Skeletal muscle satellite cell (primary cell): ENCODE measurements at regions not wholly inside any gene's neighbourhood (a gene's known extent, or its start where the extent isn't known, plus 50 kb on each side); places are given as distances from the start of the nearest gene placed in this dataset.
"Not testable (repeated sequence)": the region's sequence is repeated elsewhere in the genome, so short reads cannot be mapped to it uniquely, and the experiment has no call there.

ENCODE experiments used
- H3K27me3 ChIP-seq: 2 replicates; pipeline ENCODE4 v1.7.0; 2013; ENCODE audit warnings: low read length; ENCODE audit not compliant: control insufficient read depth, insufficient read depth
- H3K36me3 ChIP-seq: 2 replicates; pipeline ENCODE4 v1.7.0; 2013; ENCODE audit warnings: mild to moderate bottlenecking, control low read depth, low read length; ENCODE audit not compliant: insufficient read depth
- H3K4me1 ChIP-seq: 2 replicates; pipeline ENCODE4 v1.7.0; 2013; ENCODE audit warnings: low read length; ENCODE audit not compliant: control insufficient read depth, insufficient read depth
- H3K4me2 ChIP-seq: 2 replicates; pipeline ENCODE4 v1.7.0; 2013; ENCODE audit warnings: mild to moderate bottlenecking, low read length
- H3K4me3 ChIP-seq: 2 replicates; pipeline ENCODE4 v1.7.0; 2013; ENCODE audit warnings: low read length
- H3K9ac ChIP-seq: 2 replicates; pipeline ENCODE4 v1.7.0; 2013; ENCODE audit warnings: mild to moderate bottlenecking, low read depth, low read length, moderate library complexity
- H3K9me3 ChIP-seq: replicated peaks from 2 replicates; pipeline ENCODE4 v1.7.0; 2013; ENCODE audit warnings: mild to moderate bottlenecking, control low read depth, low read length

GRCh38 chr2:61753512-61753911, 100.3 kb downstream of the FAM161A start:
- no peaks in the 10 kb centered on the region for H3K27me3 ChIP-seq
- peaks cover 2% of the 10 kb centered on the region for H3K4me1 ChIP-seq
- no peak overlapping the region for H3K4me3 ChIP-seq
- H3K9ac ChIP-seq, result no peak overlapping the region
- no peak overlapping the region for H3K4me2 ChIP-seq
- H3K36me3 ChIP-seq, result no peaks in the 10 kb centered on the region
- H3K9me3 ChIP-seq, result no peaks in the 10 kb centered on the region

- no peaks in the 10 kb centered on the region for H3K4me1 ChIP-seq
- H3K27me3 ChIP-seq, result no peaks in the 10 kb centered on the region
- H3K9me3 ChIP-seq, result no peaks in the 10 kb centered on the region
- H3K9ac ChIP-seq, result no peak overlapping the region
- H3K4me2 ChIP-seq, result no peak overlapping the region
- no peak overlapping the region for H3K4me3 ChIP-seq
- no peaks in the 10 kb centered on the region for H3K36me3 ChIP-seq
Observed at GRCh38 chr2:61750624-61751023, 103.2 kb downstream of the FAM161A start.

- Histone ChIP-seq H3K27me3 (no peaks in the 10 kb centered on the region), H3K9ac (no peak overlapping the region), H3K4me2 (no peak overlapping the region), H3K4me3 (no peak overlapping the region), H3K9me3 (no peaks in the 10 kb centered on the region), H3K4me1 (no peaks in the 10 kb centered on the region), H3K36me3 (no peaks in the 10 kb centered on the region)
Observed at GRCh38 chr2:61742955-61743354, 110.9 kb downstream of the FAM161A start.

- peaks cover 3% of the 10 kb centered on the region for H3K4me1 ChIP-seq
Observed at GRCh38 chr2:61737841-61738240, 116.0 kb downstream of the FAM161A start.

GRCh38 chr2:61736953-61737352, 116.9 kb downstream of the FAM161A start:
- no peak overlapping the region for H3K4me2 ChIP-seq
- no peaks in the 10 kb centered on the region for H3K27me3 ChIP-seq
- H3K4me3 ChIP-seq, result no peak overlapping the region
- no peak overlapping the region for H3K9ac ChIP-seq
- H3K4me1 ChIP-seq, result peaks cover 3% of the 10 kb centered on the region
- no peaks in the 10 kb centered on the region for H3K9me3 ChIP-seq
- H3K36me3 ChIP-seq, result no peaks in the 10 kb centered on the region

More at GRCh38 chr2:61737841-61738240, 116.0 kb downstream of the FAM161A start:
- no peak overlapping the region for H3K4me3 ChIP-seq
- no peak overlapping the region for H3K4me2 ChIP-seq
- no peaks in the 10 kb centered on the region for H3K27me3 ChIP-seq
- H3K36me3 ChIP-seq, result no peaks in the 10 kb centered on the region
- no peak overlapping the region for H3K9ac ChIP-seq
- no peaks in the 10 kb centered on the region for H3K9me3 ChIP-seq

- Histone ChIP-seq H3K27me3 (no peaks in the 10 kb centered on the region), H3K4me2 (no peak overlapping the region), H3K9ac (no peak overlapping the region), H3K4me3 (no peak overlapping the region), H3K4me1 (peaks cover 3% of the 10 kb centered on the region), H3K9me3 (no peaks in the 10 kb centered on the region), H3K36me3 (no peaks in the 10 kb centered on the region)
Observed at GRCh38 chr2:61733563-61733962, 120.3 kb downstream of the FAM161A start.

GRCh38 chr2:61732787-61733186, 121.1 kb downstream of the FAM161A start:
- H3K9ac ChIP-seq, result no peak overlapping the region
- H3K9me3 ChIP-seq, result no peaks in the 10 kb centered on the region
- no peaks in the 10 kb centered on the region for H3K36me3 ChIP-seq
- H3K4me1 ChIP-seq, result peaks cover 3% of the 10 kb centered on the region
- no peak overlapping the region for H3K4me3 ChIP-seq
- no peak overlapping the region for H3K4me2 ChIP-seq
- H3K27me3 ChIP-seq, result no peaks in the 10 kb centered on the region

- H3K4me3 ChIP-seq, result no peak overlapping the region
- H3K4me1 ChIP-seq, result no peaks in the 10 kb centered on the region
- no peaks in the 10 kb centered on the region for H3K27me3 ChIP-seq
Observed at GRCh38 chr2:61727746-61728145, 126.1 kb downstream of the FAM161A start.

GRCh38 chr2:61726456-61727209, 127.2 kb downstream of the FAM161A start:
- Histone ChIP-seq H3K9ac (no peak overlapping the region), H3K4me2 (no peak overlapping the region), H3K36me3 (no peaks in the 10 kb centered on the region), H3K4me1 (no peaks in the 10 kb centered on the region), H3K4me3 (no peak overlapping the region), H3K27me3 (no peaks in the 10 kb centered on the region), H3K9me3 (no peaks in the 10 kb centered on the region)

More at GRCh38 chr2:61727746-61728145, 126.1 kb downstream of the FAM161A start:
- H3K4me2 ChIP-seq, result no peak overlapping the region
- no peaks in the 10 kb centered on the region for H3K9me3 ChIP-seq
- no peak overlapping the region for H3K9ac ChIP-seq
- H3K36me3 ChIP-seq, result no peaks in the 10 kb centered on the region

GRCh38 chr2:61723364-61723763, 130.5 kb downstream of the FAM161A start:
- not testable (repeated sequence) for H3K4me1 ChIP-seq, H3K27me3 ChIP-seq, H3K9me3 ChIP-seq, H3K36me3 ChIP-seq, H3K4me2 ChIP-seq, H3K4me3 ChIP-seq, H3K9ac ChIP-seq

GRCh38 chr2:61722800-61723199, 131.1 kb downstream of the FAM161A start:
- Histone ChIP-seq H3K9ac (no peak overlapping the region), H3K4me1 (no peaks in the 10 kb centered on the region), H3K27me3 (no peaks in the 10 kb centered on the region), H3K4me2 (no peak overlapping the region), H3K9me3 (no peaks in the 10 kb centered on the region), H3K36me3 (no peaks in the 10 kb centered on the region), H3K4me3 (no peak overlapping the region)

GRCh38 chr2:61722318-61722717, 131.5 kb downstream of the FAM161A start:
- Histone ChIP-seq H3K4me1 (no peaks in the 10 kb centered on the region), H3K36me3 (no peaks in the 10 kb centered on the region), H3K9ac (no peak overlapping the region), H3K9me3 (no peaks in the 10 kb centered on the region), H3K4me2 (no peak overlapping the region), H3K27me3 (no peaks in the 10 kb centered on the region), H3K4me3 (no peak overlapping the region)
